Ovary (tissue), 7 donors: ENCODE measurements at regions not wholly inside any gene's neighbourhood (a gene's known extent, or its start where the extent isn't known, plus 50 kb on each side); places are given as distances from the start of the nearest gene placed in this dataset.

Experiments used
- DNase-seq, 5 donors: peaks; one replicate each; pipeline ENCODE4 v3.0.0-alpha.2; 2019 to 2020
- H3K27ac ChIP-seq, 2 donors: fragments of 200-600 bp; one replicate each; pipeline versions ENCODE4 v1.5.1 to v1.8.0; 2019 to 2022
- H3K27me3 ChIP-seq: fragments of 200-600 bp; one replicate; pipeline ENCODE4 v1.8.0; 2022
- H3K36me3 ChIP-seq: fragments of 200-600 bp; sonication (generic); one replicate; pipeline ENCODE4 v1.5.1; 2019
- H3K4me1 ChIP-seq: one replicate; pipeline ENCODE4 v1.8.1; 2013; ENCODE audit warnings: mild to moderate bottlenecking, moderate library complexity; ENCODE audit not compliant: insufficient read depth
- H3K4me3 ChIP-seq: fragments of 200-600 bp; sonication (generic); one replicate; pipeline ENCODE4 v1.5.1; 2017
- H3K9me3 ChIP-seq, 2 donors: fragments of 200-600 bp in 1 of 2; sonication (generic) in 1 of 2; one replicate each; pipeline versions ENCODE4 v1.5.1 to v1.8.1; 2013 to 2019; ENCODE audit warnings: mild to moderate bottlenecking in 1 of 2, moderate library complexity in 1 of 2
- EP300 ChIP-seq: sonication (generic); formaldehyde crosslinking; IDR thresholded peaks from one replicate; pipeline ENCODE4 v1.6.1; 2017; ENCODE audit warnings: antibody characterized with exemption
- POLR2A ChIP-seq: fragments of 450-650 bp; IDR thresholded peaks from one replicate; pipeline ENCODE4 v1.6.1; 2017; ENCODE audit warnings: antibody characterized with exemption, mild to moderate bottlenecking, moderate library complexity
- WGBS, 3 donors: extraction: QIAGEN DNeasy Blood & Tissue Kit in 1 of 3; methylation state at CpG; one replicate each; pipeline versions ENCODE4 v1.1.5 to v1.1.7; 2013 to 2017; 5-methylcytosine and 5-hydroxymethylcytosine counted together
- intact Hi-C, 4 donors: fragments of 100-400 bp; cut with DNase I; formaldehyde crosslinking; loops; one replicate each; pipeline versions ENCODE4 v1.11.0 to v1.15.1; 2022 to 2023
- TF ChIP-seq, protein P1 (sequence below), 3 donors: fragments of 450-650 bp in 2 of 3; fragments of 200-600 bp in 1 of 3; IDR thresholded peaks; one replicate each; pipeline versions ENCODE4 v1.5.1 to v1.8.0; 2016 to 2022; ENCODE audit warnings: antibody characterized with exemption in 3 of 3, mild to moderate bottlenecking in 1 of 3
- donor health status: DM: no; HTN: no; CAD: no; lungs with moderate emphysema.
- donor health status: DM: no; HTN: no; CAD: no.
- donor health status: Bipolar disorder and iron deficiency.
- donor health status: DM: no; HTN: no; CAD: no.
- donor health status: DM: yes; HTN: yes; CAD: no.

DNA sequence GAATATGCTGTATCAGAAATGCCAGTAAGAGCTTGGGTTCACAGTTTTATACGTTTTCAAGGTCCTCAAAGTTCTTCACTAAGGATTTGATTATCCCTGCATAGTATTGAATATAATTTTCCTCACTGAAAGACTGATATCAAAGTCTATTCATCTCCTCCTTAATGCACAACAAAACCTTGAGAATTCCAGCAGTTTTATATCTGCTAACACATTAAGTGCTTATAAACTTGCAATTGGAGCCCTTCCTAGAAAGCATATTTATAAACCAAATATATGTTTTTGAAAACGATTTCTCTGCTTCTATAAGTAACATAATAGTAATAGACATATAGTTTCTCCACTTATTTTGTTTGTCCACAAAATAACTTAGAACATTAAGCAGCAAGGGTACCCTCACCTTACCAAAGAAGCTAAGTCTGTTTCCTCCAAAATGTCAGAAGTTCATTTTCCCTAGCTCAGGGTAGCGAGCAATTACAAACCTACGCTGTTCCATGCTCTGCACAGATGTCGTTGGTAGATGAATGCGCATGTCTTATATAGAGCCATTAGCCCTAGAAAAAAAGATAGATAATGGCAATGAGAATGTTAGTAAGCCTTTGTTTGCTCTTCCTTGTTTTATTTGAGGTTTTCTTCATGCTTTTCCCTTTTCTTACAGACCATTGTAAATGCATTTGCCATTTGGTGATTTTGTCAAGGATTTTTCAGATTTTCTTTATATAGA, 213.2 kb downstream of the RBM43 start:
- no peaks in the 10 kb centered on the region for H3K27me3 ChIP-seq
- TF ChIP-seq, protein P1, sequence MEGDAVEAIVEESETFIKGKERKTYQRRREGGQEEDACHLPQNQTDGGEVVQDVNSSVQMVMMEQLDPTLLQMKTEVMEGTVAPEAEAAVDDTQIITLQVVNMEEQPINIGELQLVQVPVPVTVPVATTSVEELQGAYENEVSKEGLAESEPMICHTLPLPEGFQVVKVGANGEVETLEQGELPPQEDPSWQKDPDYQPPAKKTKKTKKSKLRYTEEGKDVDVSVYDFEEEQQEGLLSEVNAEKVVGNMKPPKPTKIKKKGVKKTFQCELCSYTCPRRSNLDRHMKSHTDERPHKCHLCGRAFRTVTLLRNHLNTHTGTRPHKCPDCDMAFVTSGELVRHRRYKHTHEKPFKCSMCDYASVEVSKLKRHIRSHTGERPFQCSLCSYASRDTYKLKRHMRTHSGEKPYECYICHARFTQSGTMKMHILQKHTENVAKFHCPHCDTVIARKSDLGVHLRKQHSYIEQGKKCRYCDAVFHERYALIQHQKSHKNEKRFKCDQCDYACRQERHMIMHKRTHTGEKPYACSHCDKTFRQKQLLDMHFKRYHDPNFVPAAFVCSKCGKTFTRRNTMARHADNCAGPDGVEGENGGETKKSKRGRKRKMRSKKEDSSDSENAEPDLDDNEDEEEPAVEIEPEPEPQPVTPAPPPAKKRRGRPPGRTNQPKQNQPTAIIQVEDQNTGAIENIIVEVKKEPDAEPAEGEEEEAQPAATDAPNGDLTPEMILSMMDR (IDR thresholded peaks at IDR 0.05) = no peak
- TF ChIP-seq POLR2A = no peak
- no peak for TF ChIP-seq EP300
- no peaks in the 10 kb centered on the region for H3K36me3 ChIP-seq
- no peak for DNase-seq
- no peak overlapping the region for H3K4me3 ChIP-seq
- no peak overlapping the region for H3K27ac ChIP-seq
- intact Hi-C loops = no loop called here
- no peaks in the 10 kb centered on the region for H3K4me1 ChIP-seq
- WGBS, 3 donors = 80 to 84% (median 82%) methylated on average over 6 of the region's 6 CpGs
- H3K9me3 ChIP-seq = no peaks in the 10 kb centered on the region

DNA sequence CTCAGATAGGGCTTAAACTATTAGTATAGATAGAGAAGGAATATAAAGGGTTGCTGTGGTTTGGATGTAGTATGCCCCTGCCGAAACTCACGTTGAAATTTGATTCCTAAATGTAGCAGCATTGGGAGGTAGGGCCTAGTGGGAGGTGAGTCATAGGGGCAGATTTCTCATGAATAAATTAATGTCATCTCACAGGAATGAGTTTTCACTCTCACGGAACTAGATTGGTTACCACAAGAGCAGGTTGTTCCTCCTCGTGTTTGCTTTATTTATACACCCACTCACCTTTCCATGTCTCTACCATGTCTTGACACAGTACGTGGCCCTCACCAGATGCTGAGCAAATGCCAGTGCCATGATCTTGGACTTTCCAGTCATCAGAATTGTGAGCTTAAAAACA, 218.2 kb downstream of the RBM43 start:
- 69 to 83% (median 73%) methylated on average over 5 of the region's 5 CpGs for WGBS, 3 donors
- intact Hi-C loops = no loop called here
- Histone ChIP-seq H3K4me1 (no peaks in the 10 kb centered on the region), H3K27ac (no peak overlapping the region), H3K4me3 (no peak overlapping the region), H3K36me3 (no peaks in the 10 kb centered on the region), H3K9me3 (no peaks in the 10 kb centered on the region), H3K27me3 (no peaks in the 10 kb centered on the region)
- TF ChIP-seq, protein P1 (IDR thresholded peaks at IDR 0.05) = no peak
- TF ChIP-seq POLR2A (no peak), EP300 (no peak)
- DNase-seq = no peak

- 96 to 97% (median 97%) methylated on average over 2 of the region's 2 CpGs for WGBS, 3 donors
- intact Hi-C loops = no loop called here
- Histone ChIP-seq H3K27me3 (no peaks in the 10 kb centered on the region), H3K36me3 (no peaks in the 10 kb centered on the region), H3K4me1 (no peaks in the 10 kb centered on the region), H3K4me3 (no peak overlapping the region), H3K9me3 (no peaks in the 10 kb centered on the region), H3K27ac (no peak overlapping the region)
- DNase-seq = no peak
- TF ChIP-seq POLR2A (no peak), EP300 (no peak)
- TF ChIP-seq, protein P1 (IDR thresholded peaks at IDR 0.05) = no peak
Measured at GRCh38 chr2:151042964-151043363, 218.7 kb downstream of the RBM43 start.

GRCh38 chr2:151040039-151040438, 221.6 kb downstream of the RBM43 start:
- TF ChIP-seq, protein P1 (IDR thresholded peaks at IDR 0.05) = no peak
- TF ChIP-seq POLR2A (no peak), EP300 (no peak)
- Histone ChIP-seq H3K36me3 (no peaks in the 10 kb centered on the region), H3K4me1 (no peaks in the 10 kb centered on the region), H3K27me3 (no peaks in the 10 kb centered on the region), H3K4me3 (no peak overlapping the region), H3K9me3 (no peaks in the 10 kb centered on the region), H3K27ac (no peak overlapping the region)
- DNase-seq = no peak
- 83 to 90% (median 83%) methylated on average over 3 of the region's 3 CpGs for WGBS, 3 donors
- intact Hi-C loops = no loop called here
